ENCODE measurements at regions not wholly inside any gene's neighbourhood (a gene's known extent, or its start where the extent isn't known, plus 50 kb on each side); places are given as distances from the start of the nearest gene placed in this dataset.

- DNase-seq, result no peak
Measured at GRCh38 chr18:40412410-40412809, 1542.6 kb upstream of the PIK3C3 start.

- no peak for DNase-seq
Measured at GRCh38 chr18:40407909-40408308, 1547.1 kb upstream of the PIK3C3 start.

- no peak for DNase-seq
Measured at GRCh38 chr18:40404284-40404683, 1550.8 kb upstream of the PIK3C3 start.

- DNase-seq, result no peak
Measured at GRCh38 chr18:40402052-40402451, 1553.0 kb upstream of the PIK3C3 start.

- DNase-seq, result no peak
Measured at GRCh38 chr18:40388121-40388520, 1566.9 kb upstream of the PIK3C3 start.

- DNase-seq, result no peak
Measured at GRCh38 chr18:40387130-40387787, 1567.8 kb upstream of the PIK3C3 start.

- DNase-seq, result no peak
Measured at GRCh38 chr18:40382197-40382596, 1572.8 kb upstream of the PIK3C3 start.

GRCh38 chr18:40380686-40381439 lies 1574.2 kb upstream of the PIK3C3 start:
- no peak for DNase-seq

- no peak for DNase-seq
Measured at GRCh38 chr18:40375837-40376236, 1579.2 kb upstream of the PIK3C3 start.

GRCh38 chr18:40371673-40372072 lies 1583.4 kb upstream of the PIK3C3 start:
- DNase-seq, result no peak

GRCh38 chr18:40367576-40367975 lies 1587.5 kb upstream of the PIK3C3 start:
- DNase-seq, result no peak

- DNase-seq, result no peak
Measured at GRCh38 chr18:40366521-40366920, 1588.5 kb upstream of the PIK3C3 start.

- DNase-seq, result no peak
Measured at GRCh38 chr18:40365526-40365925, 1589.5 kb upstream of the PIK3C3 start.

GRCh38 chr18:40360558-40360957 lies 1594.5 kb upstream of the PIK3C3 start:
- DNase-seq, result no peak

GRCh38 chr18:40357536-40357935 lies 1597.5 kb upstream of the PIK3C3 start:
- DNase-seq, result no peak

- DNase-seq, result no peak
Measured at GRCh38 chr18:40356168-40356567, 1598.9 kb upstream of the PIK3C3 start.

- no peak for DNase-seq
Measured at GRCh38 chr18:40355726-40356125, 1599.3 kb upstream of the PIK3C3 start.

- DNase-seq, result no peak
Measured at GRCh38 chr18:40348196-40348595, 1606.8 kb upstream of the PIK3C3 start.

- no peak for DNase-seq
Measured at GRCh38 chr18:40347261-40347660, 1607.8 kb upstream of the PIK3C3 start.

- DNase-seq, result no peak
Measured at GRCh38 chr18:40346146-40346545, 1608.9 kb upstream of the PIK3C3 start.

GRCh38 chr18:40341701-40342100 lies 1613.3 kb upstream of the PIK3C3 start:
- no peak for DNase-seq

- no peak for DNase-seq
Measured at GRCh38 chr18:40338284-40338683, 1616.8 kb upstream of the PIK3C3 start.

GRCh38 chr18:40326985-40327384 lies 1628.0 kb upstream of the PIK3C3 start:
- no peak for DNase-seq

- no peak for DNase-seq
Measured at GRCh38 chr18:40325988-40326387, 1629.0 kb upstream of the PIK3C3 start.

GRCh38 chr18:40314199-40314598 lies 1640.8 kb upstream of the PIK3C3 start:
- DNase-seq, result no peak
